Ovary (tissue), 3 donors: ENCODE measurements at regions not wholly inside any gene's neighbourhood (a gene's known extent, or its start where the extent isn't known, plus 50 kb on each side); places are given as distances from the start of the nearest gene placed in this dataset.

Experiments used
- POLR2A ChIP-seq: fragments of 450-650 bp; IDR thresholded peaks from one replicate; pipeline ENCODE4 v1.6.1; 2017; ENCODE audit warnings: antibody characterized with exemption, mild to moderate bottlenecking, moderate library complexity
- TF ChIP-seq, protein P1 (sequence below), 3 donors: fragments of 450-650 bp in 2 of 3; fragments of 200-600 bp in 1 of 3; IDR thresholded peaks; one replicate each; pipeline versions ENCODE4 v1.5.1 to v1.8.0; 2016 to 2022; ENCODE audit warnings: antibody characterized with exemption in 3 of 3, mild to moderate bottlenecking in 1 of 3
- donor health status: DM: no; HTN: no; CAD: no.

DNA sequence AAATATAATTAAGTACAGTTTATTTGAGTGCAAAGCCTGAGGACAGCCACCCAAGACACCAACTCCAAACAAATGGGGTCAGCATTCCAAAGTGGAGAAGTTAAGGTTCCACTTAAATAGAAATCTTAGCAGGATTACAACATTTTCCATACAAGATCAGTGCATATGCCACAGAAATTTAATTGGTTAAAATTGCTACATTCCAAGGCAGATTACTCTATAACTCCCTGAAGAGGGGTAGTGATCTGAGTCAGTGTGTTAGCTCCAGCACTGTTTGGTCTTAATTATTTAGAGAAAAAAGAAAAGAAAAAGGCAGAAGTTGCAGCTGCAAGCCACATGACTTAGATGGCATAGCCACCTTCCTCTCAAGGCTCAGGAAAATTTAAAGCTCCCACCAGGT is 297.5 kb downstream of the HHIPL2 start:
- no peak for TF ChIP-seq POLR2A
- TF ChIP-seq, protein P1, sequence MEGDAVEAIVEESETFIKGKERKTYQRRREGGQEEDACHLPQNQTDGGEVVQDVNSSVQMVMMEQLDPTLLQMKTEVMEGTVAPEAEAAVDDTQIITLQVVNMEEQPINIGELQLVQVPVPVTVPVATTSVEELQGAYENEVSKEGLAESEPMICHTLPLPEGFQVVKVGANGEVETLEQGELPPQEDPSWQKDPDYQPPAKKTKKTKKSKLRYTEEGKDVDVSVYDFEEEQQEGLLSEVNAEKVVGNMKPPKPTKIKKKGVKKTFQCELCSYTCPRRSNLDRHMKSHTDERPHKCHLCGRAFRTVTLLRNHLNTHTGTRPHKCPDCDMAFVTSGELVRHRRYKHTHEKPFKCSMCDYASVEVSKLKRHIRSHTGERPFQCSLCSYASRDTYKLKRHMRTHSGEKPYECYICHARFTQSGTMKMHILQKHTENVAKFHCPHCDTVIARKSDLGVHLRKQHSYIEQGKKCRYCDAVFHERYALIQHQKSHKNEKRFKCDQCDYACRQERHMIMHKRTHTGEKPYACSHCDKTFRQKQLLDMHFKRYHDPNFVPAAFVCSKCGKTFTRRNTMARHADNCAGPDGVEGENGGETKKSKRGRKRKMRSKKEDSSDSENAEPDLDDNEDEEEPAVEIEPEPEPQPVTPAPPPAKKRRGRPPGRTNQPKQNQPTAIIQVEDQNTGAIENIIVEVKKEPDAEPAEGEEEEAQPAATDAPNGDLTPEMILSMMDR (IDR thresholded peaks at IDR 0.05): no peak
